ENCODE measurements at regions not wholly inside any gene's neighbourhood (a gene's known extent, or its start where the extent isn't known, plus 50 kb on each side); places are given as distances from the start of the nearest gene placed in this dataset.
A peak's percentile ranks its signal among the peaks of the same experiment; 100 is the strongest.

DNA sequence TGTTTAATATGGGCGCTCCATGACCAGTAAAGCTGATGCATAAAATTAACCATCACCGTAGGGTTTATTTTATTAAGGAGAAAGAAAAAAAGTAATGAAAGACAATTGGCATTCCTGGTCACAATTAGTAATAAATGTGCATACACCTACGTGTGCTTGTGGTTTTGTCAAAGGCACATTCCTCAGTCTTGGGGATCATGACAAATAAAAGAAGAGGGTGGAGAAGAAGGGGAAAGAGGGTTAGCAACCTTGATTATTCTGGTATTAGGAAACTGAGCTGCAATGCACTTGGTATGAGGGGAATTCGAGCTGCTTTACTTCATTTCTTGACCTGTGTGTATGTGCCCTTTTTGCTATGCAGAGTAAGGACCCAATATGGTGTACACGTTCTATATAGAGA lies 1798.3 kb upstream of the PCDH7 start:
- in situ Hi-C loops (cut with MboI): no loop called here
- 12% methylated on average over 5 of the region's 5 CpGs for WGBS, 2 experiments (ENCODE audit: low coverage in 1 of 2, low lambda C conversion rate in 2 of 2, missing lambda C conversion rate in 2 of 2)
- Histone ChIP-seq H2AFZ (no peak overlapping the region), H3K27ac (no peak overlapping the region), H3F3A (ENCODE audit: insufficient read depth) (no peaks in the 10 kb centered on the region), H3K27me3 (replicated peaks; ENCODE audit: insufficient read depth) (no peaks in the 10 kb centered on the region), H3K36me3 (ENCODE audit: low read depth) (no peaks in the 10 kb centered on the region), H3K4me1 (ENCODE audit: insufficient read depth) (no peaks in the 10 kb centered on the region), H3K4me3 (no peak overlapping the region), H3K4me2 (ENCODE audit: unreplicated experiment) (no peak overlapping the region), H4K20me1 (ENCODE audit: insufficient read depth) (no peaks in the 10 kb centered on the region), H3K9ac (no peak overlapping the region), H3K9me3 (ENCODE audit: low read depth) (no peaks in the 10 kb centered on the region), H3K9me2 (ENCODE audit: insufficient read depth) (no peaks in the 10 kb centered on the region), H3K79me2 (ENCODE audit: insufficient read depth) (no peaks in the 10 kb centered on the region)
- peak; percentile 6 for DNase-seq
- TF ChIP-seq EZH2phosphoT487 (IDR thresholded peaks at IDR 0.05; ENCODE audit: insufficient read depth, low read depth): no peak
- TF ChIP-seq EZH2 (IDR thresholded peaks at IDR 0.05; ENCODE audit: insufficient read depth, poor library complexity, severe bottlenecking): no peak

DNA sequence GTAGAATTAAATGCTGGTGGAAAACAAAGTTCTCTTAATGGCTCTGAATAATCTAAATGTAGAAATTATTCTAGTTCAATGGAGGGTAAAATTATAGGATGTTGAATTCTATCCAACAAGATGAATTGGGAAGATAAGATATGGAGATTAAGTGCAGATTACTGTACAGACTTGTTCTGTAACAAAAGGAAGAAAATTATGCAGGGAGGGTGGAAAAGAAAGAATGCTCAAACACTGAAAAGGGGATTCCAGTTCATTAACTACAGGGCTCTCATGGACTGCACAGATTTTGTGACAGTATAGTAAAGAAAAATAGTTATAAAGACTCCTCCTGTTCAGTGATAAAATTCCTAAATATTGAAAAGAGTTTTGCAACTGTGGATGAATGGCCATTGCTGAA lies 1794.0 kb upstream of the PCDH7 start:
- H4K20me1 ChIP-seq (ENCODE audit: insufficient read depth): no peaks in the 10 kb centered on the region
- no peak overlapping the region for H2AFZ ChIP-seq
- H3K27ac ChIP-seq: no peak overlapping the region
- no peaks in the 10 kb centered on the region for H3F3A ChIP-seq (ENCODE audit: insufficient read depth)
- no peak overlapping the region for H3K4me2 ChIP-seq (ENCODE audit: unreplicated experiment)
- in situ Hi-C loops (cut with MboI): no loop called here
- H3K9me2 ChIP-seq (ENCODE audit: insufficient read depth): no peaks in the 10 kb centered on the region
- no peak for DNase-seq
- no peak for TF ChIP-seq EZH2 (IDR thresholded peaks at IDR 0.05; ENCODE audit: insufficient read depth, poor library complexity, severe bottlenecking)
- no peak for TF ChIP-seq EZH2phosphoT487 (IDR thresholded peaks at IDR 0.05; ENCODE audit: insufficient read depth, low read depth)
- no peaks in the 10 kb centered on the region for H3K9me3 ChIP-seq (ENCODE audit: low read depth)
- H3K4me1 ChIP-seq (ENCODE audit: insufficient read depth): no peaks in the 10 kb centered on the region
- no peak overlapping the region for H3K9ac ChIP-seq
- no peaks in the 10 kb centered on the region for H3K79me2 ChIP-seq (ENCODE audit: insufficient read depth)
- H3K27me3 ChIP-seq (replicated peaks; ENCODE audit: insufficient read depth): no peaks in the 10 kb centered on the region
- H3K36me3 ChIP-seq (ENCODE audit: low read depth): no peaks in the 10 kb centered on the region
- H3K4me3 ChIP-seq: no peak overlapping the region

DNA sequence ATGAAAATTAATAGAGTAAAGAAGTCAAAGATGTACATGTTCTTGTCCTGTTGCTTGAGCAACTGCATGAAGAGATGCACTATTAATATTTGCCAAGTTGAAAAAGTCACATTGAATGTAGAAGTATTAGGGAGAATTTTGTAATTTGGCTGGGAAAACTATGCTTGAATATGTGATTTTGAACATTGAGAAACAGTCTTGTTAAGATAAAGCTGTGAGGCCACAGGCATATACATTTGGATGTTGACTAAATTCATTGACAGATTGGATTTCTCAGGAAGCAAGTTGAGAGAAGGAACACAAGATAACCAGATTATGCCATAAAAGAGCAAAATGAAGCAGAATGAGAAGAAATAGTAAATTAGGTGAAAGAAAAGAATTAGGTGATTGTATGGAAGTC lies 1777.5 kb upstream of the PCDH7 start:
- no peaks in the 10 kb centered on the region for H4K20me1 ChIP-seq (ENCODE audit: insufficient read depth)
- no peak overlapping the region for H3K9ac ChIP-seq
- no peak overlapping the region for H3K4me2 ChIP-seq (ENCODE audit: unreplicated experiment)
- no peaks in the 10 kb centered on the region for H3K4me1 ChIP-seq (ENCODE audit: insufficient read depth)
- TF ChIP-seq EZH2phosphoT487 (IDR thresholded peaks at IDR 0.05; ENCODE audit: insufficient read depth, low read depth) (no peak), EZH2 (IDR thresholded peaks at IDR 0.05; ENCODE audit: insufficient read depth, poor library complexity, severe bottlenecking) (no peak)
- H3K27ac ChIP-seq: no peak overlapping the region
- no peaks in the 10 kb centered on the region for H3K27me3 ChIP-seq (replicated peaks; ENCODE audit: insufficient read depth)
- no peaks in the 10 kb centered on the region for H3K36me3 ChIP-seq (ENCODE audit: low read depth)
- DNase-seq: no peak
- in situ Hi-C loops (cut with MboI): no loop called here
- H3K9me2 ChIP-seq (ENCODE audit: insufficient read depth): no peaks in the 10 kb centered on the region
- H3K9me3 ChIP-seq (ENCODE audit: low read depth): no peaks in the 10 kb centered on the region
- H3K79me2 ChIP-seq (ENCODE audit: insufficient read depth): no peaks in the 10 kb centered on the region
- no peaks in the 10 kb centered on the region for H3F3A ChIP-seq (ENCODE audit: insufficient read depth)
- H2AFZ ChIP-seq: no peak overlapping the region
- no peak overlapping the region for H3K4me3 ChIP-seq

DNA sequence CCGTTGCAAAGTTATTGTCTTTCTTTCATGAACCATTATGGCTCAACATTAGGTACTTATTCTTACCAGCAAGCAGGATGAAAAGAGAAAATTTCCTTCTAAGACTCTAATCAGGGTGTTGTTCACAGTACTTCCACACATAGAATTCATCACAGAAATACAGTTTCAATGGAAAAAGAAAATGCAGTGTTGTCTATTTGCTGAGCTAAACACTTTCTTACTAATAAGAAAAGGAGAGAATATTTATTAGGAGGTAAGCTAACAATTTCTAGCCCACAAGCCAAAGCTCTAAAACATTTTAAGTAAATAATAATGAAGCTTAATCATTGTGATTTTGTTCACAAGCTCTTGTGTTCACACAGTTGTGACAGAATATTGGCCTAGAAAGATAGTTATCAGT lies 1772.8 kb upstream of the PCDH7 start:
- H2AFZ ChIP-seq: no peak overlapping the region
- no peaks in the 10 kb centered on the region for H3K36me3 ChIP-seq (ENCODE audit: low read depth)
- H3K9me3 ChIP-seq (ENCODE audit: low read depth): no peaks in the 10 kb centered on the region
- TF ChIP-seq EZH2 (IDR thresholded peaks at IDR 0.05; ENCODE audit: insufficient read depth, poor library complexity, severe bottlenecking) (no peak), EZH2phosphoT487 (IDR thresholded peaks at IDR 0.05; ENCODE audit: insufficient read depth, low read depth) (no peak)
- no peaks in the 10 kb centered on the region for H3K4me1 ChIP-seq (ENCODE audit: insufficient read depth)
- no peak overlapping the region for H3K9ac ChIP-seq
- no peaks in the 10 kb centered on the region for H3K27me3 ChIP-seq (replicated peaks; ENCODE audit: insufficient read depth)
- H3K9me2 ChIP-seq (ENCODE audit: insufficient read depth): no peaks in the 10 kb centered on the region
- no peaks in the 10 kb centered on the region for H3K79me2 ChIP-seq (ENCODE audit: insufficient read depth)
- WGBS, 2 experiments (ENCODE audit: low coverage in 1 of 2, low lambda C conversion rate in 2 of 2, missing lambda C conversion rate in 2 of 2): 2 to 4% methylated on average over 1 of the region's 1 CpG
- H3K27ac ChIP-seq: no peak overlapping the region
- DNase-seq: no peak
- no peaks in the 10 kb centered on the region for H3F3A ChIP-seq (ENCODE audit: insufficient read depth)
- in situ Hi-C loops (cut with MboI): no loop called here
- H3K4me3 ChIP-seq: no peak overlapping the region
- H3K4me2 ChIP-seq (ENCODE audit: unreplicated experiment): no peak overlapping the region
- H4K20me1 ChIP-seq (ENCODE audit: insufficient read depth): no peaks in the 10 kb centered on the region

DNA sequence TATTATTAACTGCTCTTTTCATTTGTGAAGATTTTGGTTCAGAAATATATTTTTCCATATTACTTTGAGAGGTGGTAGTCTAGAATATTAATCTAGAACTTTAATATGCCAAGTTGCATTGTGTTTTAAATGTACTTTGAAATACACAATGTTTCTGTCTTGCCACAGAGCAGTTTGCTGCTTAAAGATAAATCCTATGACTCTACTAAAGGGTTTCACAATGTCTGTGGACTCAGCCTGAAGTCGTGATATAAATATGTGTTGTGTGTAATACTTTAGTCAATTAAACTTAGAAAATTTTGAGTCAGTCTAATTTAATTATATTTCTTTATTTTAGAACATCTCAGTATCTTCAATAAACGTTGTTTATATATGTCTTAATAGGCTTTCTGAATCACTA lies 1771.7 kb upstream of the PCDH7 start:
- Histone ChIP-seq H3K27ac (no peak overlapping the region), H2AFZ (no peak overlapping the region), H3K9me2 (ENCODE audit: insufficient read depth) (no peaks in the 10 kb centered on the region), H3K36me3 (ENCODE audit: low read depth) (no peaks in the 10 kb centered on the region), H3K27me3 (replicated peaks; ENCODE audit: insufficient read depth) (no peaks in the 10 kb centered on the region), H3K4me1 (ENCODE audit: insufficient read depth) (no peaks in the 10 kb centered on the region), H3K79me2 (ENCODE audit: insufficient read depth) (no peaks in the 10 kb centered on the region), H3K4me3 (no peak overlapping the region), H3K9ac (no peak overlapping the region), H3K9me3 (ENCODE audit: low read depth) (peaks cover 4% of the 10 kb centered on the region), H3F3A (ENCODE audit: insufficient read depth) (no peaks in the 10 kb centered on the region), H3K4me2 (ENCODE audit: unreplicated experiment) (no peak overlapping the region), H4K20me1 (ENCODE audit: insufficient read depth) (no peaks in the 10 kb centered on the region)
- 2 to 5% methylated on average over 2 of the region's 2 CpGs for WGBS, 2 experiments (ENCODE audit: low coverage in 1 of 2, low lambda C conversion rate in 2 of 2, missing lambda C conversion rate in 2 of 2)
- peak; percentile 7 for DNase-seq
- TF ChIP-seq EZH2 (IDR thresholded peaks at IDR 0.05; ENCODE audit: insufficient read depth, poor library complexity, severe bottlenecking): no peak
- TF ChIP-seq EZH2phosphoT487 (IDR thresholded peaks at IDR 0.05; ENCODE audit: insufficient read depth, low read depth): no peak
- in situ Hi-C loops (cut with MboI): no loop called here
